ENCODE measurements at regions not wholly inside any gene's neighbourhood (a gene's known extent, or its start where the extent isn't known, plus 50 kb on each side); places are given as distances from the start of the nearest gene placed in this dataset.

DNA sequence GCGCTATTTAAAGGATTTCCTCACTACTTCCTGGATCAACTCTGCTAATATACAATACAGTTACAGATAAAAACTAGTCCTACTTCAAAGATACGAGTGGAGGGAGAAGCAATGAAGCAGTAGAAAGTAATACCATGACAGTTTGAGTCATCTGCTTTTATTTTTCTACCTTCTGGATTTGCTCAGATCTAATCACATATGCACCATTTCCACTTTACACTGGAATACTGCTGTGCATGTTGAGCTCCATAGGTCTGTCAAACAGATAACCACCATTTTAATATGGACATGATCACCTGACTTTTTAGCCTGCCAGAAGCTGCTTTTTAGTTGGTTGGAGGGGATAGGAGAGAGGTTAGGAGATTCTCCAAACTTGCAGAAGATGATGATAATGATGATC is 92.5 kb downstream of the MMUT start:
- Histone ChIP-seq H3K27ac (ENCODE audit: low read depth, low read length) (no peak overlapping the region), H3K4me1 (ENCODE audit: control insufficient read depth, insufficient read depth, low read length) (no peaks in the 10 kb centered on the region), H3K36me3 (ENCODE audit: control insufficient read depth, insufficient read depth, low read length) (no peaks in the 10 kb centered on the region), H3K9me3 (ENCODE audit: control insufficient read depth, low read length) (peaks cover 26% of the 10 kb centered on the region), H3K9ac (ENCODE audit: extremely low read depth, low read length, poor library complexity, severe bottlenecking) (no peak overlapping the region), H3K27me3 (ENCODE audit: control insufficient read depth, insufficient read depth, low read length, poor library complexity, severe bottlenecking) (no peaks in the 10 kb centered on the region), H3K4me3 (ENCODE audit: low read length) (no peak overlapping the region)
- Mint-ChIP-seq H3K27ac (no peak overlapping the region), H3K36me3 (ENCODE audit: low read depth) (no peaks in the 10 kb centered on the region), H3K27me3 (ENCODE audit: insufficient read depth) (no peaks in the 10 kb centered on the region), H3K4me1 (no peaks in the 10 kb centered on the region), H3K4me3 (no peak overlapping the region), H3K9me3 (peaks cover 29% of the 10 kb centered on the region)
- DNase-seq: no peak
- 86% methylated on average over 1 to 2 of the region's 2 CpGs for WGBS, 2 experiments (ENCODE audit: insufficient coverage in 1 of 2, insufficient read length in 1 of 2)
- TF ChIP-seq, protein P1, sequence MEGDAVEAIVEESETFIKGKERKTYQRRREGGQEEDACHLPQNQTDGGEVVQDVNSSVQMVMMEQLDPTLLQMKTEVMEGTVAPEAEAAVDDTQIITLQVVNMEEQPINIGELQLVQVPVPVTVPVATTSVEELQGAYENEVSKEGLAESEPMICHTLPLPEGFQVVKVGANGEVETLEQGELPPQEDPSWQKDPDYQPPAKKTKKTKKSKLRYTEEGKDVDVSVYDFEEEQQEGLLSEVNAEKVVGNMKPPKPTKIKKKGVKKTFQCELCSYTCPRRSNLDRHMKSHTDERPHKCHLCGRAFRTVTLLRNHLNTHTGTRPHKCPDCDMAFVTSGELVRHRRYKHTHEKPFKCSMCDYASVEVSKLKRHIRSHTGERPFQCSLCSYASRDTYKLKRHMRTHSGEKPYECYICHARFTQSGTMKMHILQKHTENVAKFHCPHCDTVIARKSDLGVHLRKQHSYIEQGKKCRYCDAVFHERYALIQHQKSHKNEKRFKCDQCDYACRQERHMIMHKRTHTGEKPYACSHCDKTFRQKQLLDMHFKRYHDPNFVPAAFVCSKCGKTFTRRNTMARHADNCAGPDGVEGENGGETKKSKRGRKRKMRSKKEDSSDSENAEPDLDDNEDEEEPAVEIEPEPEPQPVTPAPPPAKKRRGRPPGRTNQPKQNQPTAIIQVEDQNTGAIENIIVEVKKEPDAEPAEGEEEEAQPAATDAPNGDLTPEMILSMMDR (conservative IDR thresholded peaks at IDR 0.05): no peak

DNA sequence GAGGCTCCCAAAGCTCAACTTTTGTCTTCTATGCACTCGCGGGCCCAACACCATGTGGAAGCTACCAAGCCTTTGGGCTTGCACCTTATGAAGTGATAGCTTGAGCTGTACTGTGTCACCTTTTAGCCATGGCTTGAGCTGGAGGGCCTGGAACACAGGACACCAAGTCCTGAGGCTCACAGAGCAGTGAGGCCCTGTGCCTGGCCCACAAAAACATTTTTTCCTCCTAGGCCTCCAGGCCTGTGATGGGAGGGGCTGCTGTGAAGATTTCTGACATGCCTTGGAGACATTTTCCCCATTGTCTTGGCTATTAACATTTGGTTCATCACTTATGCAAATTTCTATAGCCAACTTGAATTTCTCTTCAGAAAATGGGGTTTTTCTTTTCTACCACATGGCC is 96.5 kb downstream of the MMUT start:
- 83 to 90% methylated on average over 2 of the region's 2 CpGs for WGBS, 2 experiments (ENCODE audit: insufficient coverage in 1 of 2, insufficient read length in 1 of 2)
- H3K4me3 ChIP-seq (ENCODE audit: low read length): no peak overlapping the region
- H3K9me3 ChIP-seq (ENCODE audit: control insufficient read depth, low read length): peaks cover 28% of the 10 kb centered on the region
- no peaks in the 10 kb centered on the region for H3K27me3 ChIP-seq (ENCODE audit: control insufficient read depth, insufficient read depth, low read length, poor library complexity, severe bottlenecking)
- H3K9me3 Mint-ChIP-seq: peaks cover 44% of the 10 kb centered on the region
- H3K9ac ChIP-seq (ENCODE audit: extremely low read depth, low read length, poor library complexity, severe bottlenecking): no peak overlapping the region
- no peaks in the 10 kb centered on the region for H3K27me3 Mint-ChIP-seq (ENCODE audit: insufficient read depth)
- no peak overlapping the region for H3K4me3 Mint-ChIP-seq
- no peak overlapping the region for H3K27ac Mint-ChIP-seq
- H3K36me3 Mint-ChIP-seq (ENCODE audit: low read depth): no peaks in the 10 kb centered on the region
- H3K4me1 Mint-ChIP-seq: no peaks in the 10 kb centered on the region
- no peaks in the 10 kb centered on the region for H3K36me3 ChIP-seq (ENCODE audit: control insufficient read depth, insufficient read depth, low read length)
- no peaks in the 10 kb centered on the region for H3K4me1 ChIP-seq (ENCODE audit: control insufficient read depth, insufficient read depth, low read length)
- H3K27ac ChIP-seq (ENCODE audit: low read depth, low read length): no peak overlapping the region
- TF ChIP-seq, protein P1 (conservative IDR thresholded peaks at IDR 0.05): no peak
- DNase-seq: no peak

DNA sequence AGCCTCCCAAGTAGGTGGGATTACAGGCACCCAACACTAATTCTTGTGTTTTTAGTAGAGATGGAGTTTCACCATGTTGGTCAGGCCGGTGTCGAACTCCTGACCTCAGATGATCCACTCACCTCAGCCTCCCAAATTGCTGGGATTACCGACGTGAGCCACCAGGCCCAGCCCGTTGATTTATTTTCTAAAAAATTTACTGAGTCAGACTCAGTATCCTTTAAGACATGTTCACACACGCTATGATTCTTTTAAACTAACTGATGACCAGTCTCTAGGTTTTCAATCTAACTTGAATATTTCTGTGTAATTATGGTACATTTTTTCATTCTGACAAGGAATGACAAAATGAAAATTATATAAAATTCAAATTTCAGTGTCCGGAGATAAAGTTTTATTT is 114.5 kb downstream of the MMUT start:
- H3K9me3 Mint-ChIP-seq: no peaks in the 10 kb centered on the region
- Histone ChIP-seq H3K9me3 (ENCODE audit: control insufficient read depth, low read length) (no peaks in the 10 kb centered on the region), H3K27ac (ENCODE audit: low read depth, low read length) (no peak overlapping the region), H3K27me3 (ENCODE audit: control insufficient read depth, insufficient read depth, low read length, poor library complexity, severe bottlenecking) (no peaks in the 10 kb centered on the region), H3K4me1 (ENCODE audit: control insufficient read depth, insufficient read depth, low read length) (no peaks in the 10 kb centered on the region), H3K4me3 (ENCODE audit: low read length) (no peak overlapping the region), H3K36me3 (ENCODE audit: control insufficient read depth, insufficient read depth, low read length) (no peaks in the 10 kb centered on the region), H3K9ac (ENCODE audit: extremely low read depth, low read length, poor library complexity, severe bottlenecking) (no peak overlapping the region)
- no peaks in the 10 kb centered on the region for H3K36me3 Mint-ChIP-seq (ENCODE audit: low read depth)
- TF ChIP-seq, protein P1 (conservative IDR thresholded peaks at IDR 0.05): no peak
- no peaks in the 10 kb centered on the region for H3K27me3 Mint-ChIP-seq (ENCODE audit: insufficient read depth)
- H3K4me1 Mint-ChIP-seq: no peaks in the 10 kb centered on the region
- no peak overlapping the region for H3K4me3 Mint-ChIP-seq
- DNase-seq: no peak
- H3K27ac Mint-ChIP-seq: no peak overlapping the region
- 84 to 95% methylated on average over 4 to 7 of the region's 7 CpGs for WGBS, 2 experiments (ENCODE audit: insufficient coverage in 1 of 2, insufficient read length in 1 of 2)

Measured in endodermal cell (in vitro differentiated cells).